ENCODE measurements at regions not wholly inside any gene's neighbourhood (a gene's known extent, or its start where the extent isn't known, plus 50 kb on each side); places are given as distances from the start of the nearest gene placed in this dataset.

- no peak for DNase-seq
- no peak overlapping the region for H4K8ac ChIP-seq (replicated peaks; ENCODE audit: insufficient read length, low read depth, low read length)
- H3K36me3 Mint-ChIP-seq (ENCODE audit: insufficient read depth in 1 of 3, low read depth in 3 of 3) = no peaks in the 10 kb centered on the region
- peaks cover 2 to 71% of the 10 kb centered on the region in 2 experiments; a peak in 3 of 5 replicates for H3K9me3 Mint-ChIP-seq
- H3K27me3 Mint-ChIP-seq (ENCODE audit: low read depth) = peaks cover 69% of the 10 kb centered on the region
- no peak overlapping the region for H2BK120ac ChIP-seq (ENCODE audit: low read depth, low read length, poor library complexity, severe bottlenecking)
- H3K23ac ChIP-seq (ENCODE audit: insufficient read length, low read depth, low read length) = no peak overlapping the region
- H4K91ac ChIP-seq (ENCODE audit: insufficient read length, low read depth, low read length) = no peak overlapping the region
- H2BK15ac ChIP-seq (ENCODE audit: low read depth, low read length) = no peak overlapping the region
- H3K27ac ChIP-seq (ENCODE audit: insufficient read length, low read depth, low read length) = no peak overlapping the region
- H2BK12ac ChIP-seq (ENCODE audit: insufficient read length, low read depth, low read length) = no peak overlapping the region
- no peaks in the 10 kb centered on the region for H3K79me1 ChIP-seq (ENCODE audit: insufficient read depth, low read depth, low read length, poor library complexity, severe bottlenecking)
- no peak overlapping the region for H3T11ph ChIP-seq (ENCODE audit: low read length)
- no peaks in the 10 kb centered on the region for H3K9me3 ChIP-seq (ENCODE audit: control insufficient read depth, low read depth, low read length)
- no peak overlapping the region for H3K14ac ChIP-seq (ENCODE audit: insufficient read depth, low read length)
- H2AFZ ChIP-seq (ENCODE audit: low read length) = no peak overlapping the region
- H3K4me1 ChIP-seq (ENCODE audit: insufficient read depth, low read length) = no peaks in the 10 kb centered on the region; the same call in 1 of the 2 replicates
- no CpG with 5 or more reads among the region's 1 CpG for WGBS (ENCODE audit: extremely low coverage, insufficient read length, low lambda C conversion rate)
- no peaks in the 10 kb centered on the region for H4K20me1 ChIP-seq (ENCODE audit: control insufficient read depth, insufficient read depth, insufficient read length)
- no peak overlapping the region for H2BK5ac ChIP-seq (ENCODE audit: insufficient read length, low read length)
- no peak overlapping the region for H3K9ac ChIP-seq (ENCODE audit: extremely low read depth, insufficient read length, low read length)
- peaks cover 3% of the 10 kb centered on the region; the same call in 1 of the 2 replicates for H3K27me3 ChIP-seq (ENCODE audit: insufficient read depth, low read length)
- H3K4me2 ChIP-seq (ENCODE audit: insufficient read depth, insufficient read length, low read length) = no peak overlapping the region
- no peak for TF ChIP-seq CTCF (conservative IDR thresholded peaks at IDR 0.05)
- H4K5ac ChIP-seq (ENCODE audit: insufficient read length, low read depth, low read length) = no peak overlapping the region
- H2BK20ac ChIP-seq (ENCODE audit: low read depth, low read length, poor library complexity, severe bottlenecking) = no peak overlapping the region
- H3K18ac ChIP-seq (ENCODE audit: insufficient read length, low read depth, low read length) = no peak overlapping the region
- H3K23me2 ChIP-seq (ENCODE audit: insufficient read length, low read depth, low read length, poor library complexity, severe bottlenecking) = no peaks in the 10 kb centered on the region
- H3K27ac Mint-ChIP-seq = no peak overlapping the region
- H3K4me3 Mint-ChIP-seq = no peak overlapping the region
- no peaks in the 10 kb centered on the region for H3K79me2 ChIP-seq (ENCODE audit: insufficient read depth, low read length)
- peaks cover 3 to 15% of the 10 kb centered on the region in 2 experiments; a peak in 3 of 4 replicates for H3K4me1 Mint-ChIP-seq
- no peak overlapping the region for H3K4ac ChIP-seq (ENCODE audit: low read depth, low read length)
- H3K56ac ChIP-seq (ENCODE audit: insufficient read length, low read depth, low read length) = no peak overlapping the region
- no peak overlapping the region for H2AK5ac ChIP-seq (ENCODE audit: insufficient read length, low read length)
These were observed 50.3 kb upstream of the ANP32D start for GRCh38 chr12:48422060-48422459.
